PC-9 (cell line): ENCODE measurements at regions not wholly inside any gene's neighbourhood (a gene's known extent, or its start where the extent isn't known, plus 50 kb on each side); places are given as distances from the start of the nearest gene placed in this dataset.

Source experiments
- EZH2 ChIP-seq: fragments of 200-600 bp; sonication (generic); IDR thresholded peaks from 2 replicates; pipeline ENCODE4 v1.8.0; 2017; ENCODE audit warnings: antibody characterized with exemption, low read depth
- TF ChIP-seq, protein P1 (sequence below): fragments of 200-600 bp; sonication (generic); conservative IDR thresholded peaks from 2 replicates; pipeline ENCODE4 v1.6.1; 2017; ENCODE audit warnings: mixed run types, antibody characterized with exemption, mild to moderate bottlenecking, moderate library complexity

DNA sequence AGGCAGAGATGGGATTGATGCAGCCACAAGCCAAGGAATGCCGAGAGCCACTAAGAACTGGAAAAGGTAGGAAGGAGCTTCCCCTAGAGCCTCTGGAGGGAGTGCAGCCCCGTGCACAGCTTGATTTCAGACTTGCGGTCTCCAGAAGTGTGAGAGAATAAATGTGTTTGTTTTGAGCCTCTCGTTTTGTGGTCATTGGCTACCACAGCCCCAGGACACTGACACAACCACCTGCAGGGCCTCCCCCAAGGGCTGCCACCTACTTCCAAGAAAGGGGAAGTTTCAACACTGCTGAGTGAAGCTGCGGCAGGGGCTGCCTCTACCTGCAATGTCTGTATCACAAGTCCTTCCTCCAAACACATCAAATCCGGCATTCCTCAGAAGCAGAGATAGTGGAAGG is 346.9 kb downstream of the C16orf95 start:
- TF ChIP-seq, protein P1, sequence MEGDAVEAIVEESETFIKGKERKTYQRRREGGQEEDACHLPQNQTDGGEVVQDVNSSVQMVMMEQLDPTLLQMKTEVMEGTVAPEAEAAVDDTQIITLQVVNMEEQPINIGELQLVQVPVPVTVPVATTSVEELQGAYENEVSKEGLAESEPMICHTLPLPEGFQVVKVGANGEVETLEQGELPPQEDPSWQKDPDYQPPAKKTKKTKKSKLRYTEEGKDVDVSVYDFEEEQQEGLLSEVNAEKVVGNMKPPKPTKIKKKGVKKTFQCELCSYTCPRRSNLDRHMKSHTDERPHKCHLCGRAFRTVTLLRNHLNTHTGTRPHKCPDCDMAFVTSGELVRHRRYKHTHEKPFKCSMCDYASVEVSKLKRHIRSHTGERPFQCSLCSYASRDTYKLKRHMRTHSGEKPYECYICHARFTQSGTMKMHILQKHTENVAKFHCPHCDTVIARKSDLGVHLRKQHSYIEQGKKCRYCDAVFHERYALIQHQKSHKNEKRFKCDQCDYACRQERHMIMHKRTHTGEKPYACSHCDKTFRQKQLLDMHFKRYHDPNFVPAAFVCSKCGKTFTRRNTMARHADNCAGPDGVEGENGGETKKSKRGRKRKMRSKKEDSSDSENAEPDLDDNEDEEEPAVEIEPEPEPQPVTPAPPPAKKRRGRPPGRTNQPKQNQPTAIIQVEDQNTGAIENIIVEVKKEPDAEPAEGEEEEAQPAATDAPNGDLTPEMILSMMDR, result no peak
- no peak for TF ChIP-seq EZH2
